ENCODE measurements at regions not wholly inside any gene's neighbourhood (a gene's known extent, or its start where the extent isn't known, plus 50 kb on each side); places are given as distances from the start of the nearest gene placed in this dataset.

DNA sequence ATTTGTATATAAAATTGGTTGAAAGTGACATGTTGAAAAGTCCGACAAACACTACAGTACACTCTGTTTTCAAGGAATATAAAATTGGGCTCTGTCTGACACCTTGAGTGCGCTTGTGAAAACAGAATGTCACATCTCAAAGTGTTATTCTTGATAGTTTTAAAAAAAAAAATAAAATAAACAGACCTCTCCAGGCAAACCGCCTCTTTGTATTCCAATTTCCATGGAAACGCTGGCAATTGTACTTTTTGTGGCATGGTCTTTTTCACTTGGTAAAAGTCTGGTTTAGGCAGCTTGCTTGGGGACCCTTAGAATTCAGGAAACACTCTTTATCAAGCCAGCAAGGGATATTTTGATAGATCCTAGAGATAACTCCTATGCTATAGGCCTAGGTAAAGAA is 302.5 kb downstream of the RAB28 start:
- DNase-seq (no peak), ATAC-seq (no peak)

DNA sequence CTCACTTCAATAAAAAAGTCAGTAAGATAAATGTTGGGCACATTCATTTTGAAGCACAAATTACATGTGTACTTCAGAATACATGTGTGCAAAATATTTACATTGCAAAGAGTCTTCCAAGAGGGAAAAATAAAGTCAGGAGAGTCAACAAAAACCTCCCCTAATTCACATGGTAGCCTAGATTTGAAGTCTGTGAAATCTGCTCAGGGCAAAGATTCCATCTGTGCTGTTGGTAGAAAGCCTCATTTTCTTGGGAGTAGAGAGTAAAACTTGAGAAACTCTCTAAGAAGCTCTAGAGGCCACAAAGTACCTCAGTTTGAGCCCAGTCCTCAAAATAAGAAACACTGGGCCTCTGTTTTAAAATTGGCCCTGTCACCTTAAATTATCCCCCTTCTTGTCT is 303.4 kb downstream of the RAB28 start:
- DNase-seq (no peak), ATAC-seq (no peak)

DNA sequence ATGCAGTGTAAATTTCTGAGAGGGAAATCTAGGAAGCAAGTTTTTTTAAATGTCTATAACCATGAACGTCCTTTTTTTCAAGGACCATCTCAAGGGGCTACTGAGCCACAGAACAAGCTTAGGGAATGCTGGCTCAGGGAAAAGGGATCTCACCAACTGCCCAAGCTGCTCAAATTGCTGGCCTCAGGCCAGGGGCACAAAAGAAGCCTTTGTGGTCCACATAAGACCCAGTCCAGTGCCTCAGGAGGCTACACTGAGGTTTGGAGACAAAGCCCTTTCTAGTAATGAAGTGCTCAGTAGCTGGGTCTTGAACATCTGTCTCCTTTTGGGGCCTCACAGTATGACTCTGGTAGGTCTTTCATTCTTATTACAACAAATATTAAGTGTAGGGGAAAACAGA is 305.5 kb downstream of the RAB28 start:
- no peak for ATAC-seq
- no peak for DNase-seq

DNA sequence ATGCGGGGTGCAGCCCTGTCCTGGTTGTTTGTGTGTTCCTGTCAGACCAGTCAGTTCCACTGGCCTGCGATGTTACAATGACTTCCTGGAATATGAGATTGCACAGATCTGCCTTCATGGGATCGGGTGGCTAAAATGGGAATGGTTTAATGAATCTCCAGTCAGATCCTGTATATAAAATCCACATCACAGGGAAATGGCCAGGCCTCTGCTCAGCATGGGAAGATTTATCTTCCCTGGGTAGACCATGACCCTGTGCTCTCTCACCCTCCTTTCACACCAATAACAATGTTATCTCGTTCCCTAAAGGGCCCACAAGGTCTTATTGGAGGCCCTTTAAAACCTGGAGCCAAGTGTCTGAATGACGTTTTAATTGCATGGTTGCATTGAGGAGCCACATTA is 307.4 kb downstream of the RAB28 start:
- DNase-seq: no peak
- ATAC-seq: no peak

DNA sequence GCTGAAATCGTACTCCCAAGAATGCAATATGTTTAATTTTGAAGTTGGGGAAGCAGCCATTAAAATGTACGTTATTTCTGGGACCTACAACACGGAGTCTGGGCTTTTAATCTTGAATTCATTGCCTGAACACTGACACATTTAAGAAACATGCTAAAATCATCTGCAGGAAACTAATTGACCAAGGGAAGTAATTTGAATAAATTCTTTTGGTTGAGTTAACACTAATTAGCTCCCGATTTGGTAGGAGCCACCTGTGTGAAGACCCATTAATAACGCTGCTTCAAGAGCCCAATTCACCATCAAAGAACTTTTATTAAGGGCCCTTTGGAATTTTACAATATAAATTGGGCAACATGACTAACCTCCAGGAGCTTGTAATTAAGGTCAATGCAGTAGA is 309.2 kb downstream of the RAB28 start:
- DNase-seq: no peak
- ATAC-seq: no peak

DNA sequence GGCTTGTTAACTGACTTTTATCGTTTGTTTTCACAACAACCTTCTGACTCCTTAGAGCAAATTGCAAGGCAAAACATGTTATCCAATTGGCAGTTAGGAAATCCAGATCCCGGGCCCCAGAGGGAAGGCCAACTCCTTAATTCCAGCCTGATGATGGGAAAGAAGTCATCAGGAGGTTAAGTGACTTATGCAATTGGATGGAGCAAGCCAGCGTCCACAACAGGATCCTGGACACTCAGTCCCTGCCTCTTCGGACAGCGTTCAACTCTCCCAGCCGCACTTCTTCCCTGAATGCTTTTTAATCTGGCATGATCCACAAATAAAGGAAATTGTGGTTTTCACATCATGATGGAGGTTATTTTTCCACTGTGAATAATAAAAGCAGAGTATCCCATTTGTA is 310.1 kb downstream of the RAB28 start:
- DNase-seq: no peak

DNA sequence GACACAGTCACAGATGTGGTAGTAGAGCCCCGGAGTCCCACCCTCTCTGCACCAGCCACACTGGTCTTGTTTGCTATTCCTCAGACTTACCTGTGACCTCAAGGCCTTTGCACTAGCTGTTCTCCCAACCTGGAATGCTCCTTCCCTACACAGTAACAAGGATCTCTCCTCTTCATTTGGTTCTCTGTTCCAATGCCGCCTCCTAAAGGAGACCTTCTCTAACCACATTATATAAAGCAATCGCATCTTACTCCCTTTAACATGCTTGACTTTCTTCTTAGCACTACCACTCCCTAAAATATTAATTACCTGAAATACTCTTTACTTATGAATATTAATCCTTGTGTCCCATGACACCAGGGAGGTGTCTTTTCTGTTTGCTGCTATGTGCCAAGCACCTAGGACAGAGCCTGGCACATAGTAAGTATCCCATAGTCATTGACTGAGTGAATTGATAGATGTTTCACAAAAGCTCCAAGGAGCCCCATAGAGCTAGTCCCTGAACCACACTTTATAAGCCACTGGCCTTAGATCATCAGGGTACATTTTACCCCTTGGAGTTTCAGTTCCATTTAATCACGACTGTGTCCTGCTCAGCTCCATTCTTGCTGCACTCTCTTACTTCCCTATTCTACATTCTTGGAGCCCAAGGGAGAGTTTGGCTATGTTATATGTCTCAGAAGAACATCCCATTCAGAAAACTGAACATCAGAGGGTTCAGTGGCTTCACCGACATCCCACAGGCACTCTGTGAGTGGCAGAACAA is 312.7 kb downstream of the RAB28 start:
- ATAC-seq: no peak
- no peak for DNase-seq

More for the DNA sequence above, 310.1 kb downstream of the RAB28 start:
- no peak for ATAC-seq

DNA sequence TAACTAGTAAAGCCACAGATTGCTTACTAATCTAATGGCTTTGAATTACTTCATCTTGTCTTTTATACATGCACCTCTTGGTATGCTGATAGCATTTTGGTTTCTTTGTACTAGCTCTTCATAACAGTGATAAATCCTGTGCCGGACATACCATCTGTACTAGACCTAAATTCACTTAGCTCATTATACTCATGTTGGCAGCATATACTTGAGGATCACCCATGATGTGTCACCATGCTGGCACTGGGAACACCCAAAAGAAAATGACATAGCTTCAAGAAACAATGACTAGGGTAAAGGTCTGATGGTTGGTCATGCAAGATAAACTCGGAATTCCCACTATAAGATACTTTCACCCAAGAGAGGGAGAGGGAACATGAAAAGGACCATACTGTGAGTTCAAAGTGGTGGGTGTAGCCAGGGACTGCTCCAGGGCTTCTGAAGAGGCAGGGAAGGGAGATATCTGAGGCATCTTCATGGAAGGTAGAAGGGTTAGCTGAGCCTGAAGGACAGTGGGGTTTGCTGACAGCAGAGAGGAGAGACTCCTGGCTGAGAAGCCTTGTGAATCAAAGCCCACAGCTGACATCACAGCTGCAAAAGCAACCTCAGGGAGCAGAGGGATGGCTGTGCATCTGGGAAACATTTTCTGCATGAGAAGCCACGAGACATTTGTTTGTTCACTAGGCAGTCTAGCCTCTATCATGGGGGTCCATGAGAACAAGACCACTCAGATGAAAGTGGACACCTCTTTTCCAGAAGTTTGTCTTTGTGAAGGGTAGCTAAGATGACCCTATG is 314.2 kb downstream of the RAB28 start:
- ATAC-seq: no peak
- DNase-seq: no peak

DNA sequence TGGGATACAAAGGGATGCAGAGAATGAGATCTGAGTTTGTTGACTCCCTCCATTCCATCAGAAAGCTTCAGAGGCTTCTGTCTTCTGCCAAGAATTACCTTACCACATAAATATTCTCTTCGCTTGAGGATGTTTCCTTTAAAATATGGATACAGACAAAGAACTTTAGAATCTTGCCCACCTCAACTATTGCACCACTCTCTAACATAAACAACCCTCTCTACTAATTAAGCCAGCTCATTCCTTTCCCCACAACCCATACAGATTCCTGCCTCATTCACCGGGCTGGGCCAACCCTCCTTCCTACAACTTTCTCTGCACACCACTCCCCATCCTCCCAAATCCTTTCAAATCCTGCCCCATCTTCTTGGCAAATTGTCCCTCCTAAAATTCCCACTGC is 315.8 kb downstream of the RAB28 start:
- DNase-seq (no peak), ATAC-seq (no peak)

DNA sequence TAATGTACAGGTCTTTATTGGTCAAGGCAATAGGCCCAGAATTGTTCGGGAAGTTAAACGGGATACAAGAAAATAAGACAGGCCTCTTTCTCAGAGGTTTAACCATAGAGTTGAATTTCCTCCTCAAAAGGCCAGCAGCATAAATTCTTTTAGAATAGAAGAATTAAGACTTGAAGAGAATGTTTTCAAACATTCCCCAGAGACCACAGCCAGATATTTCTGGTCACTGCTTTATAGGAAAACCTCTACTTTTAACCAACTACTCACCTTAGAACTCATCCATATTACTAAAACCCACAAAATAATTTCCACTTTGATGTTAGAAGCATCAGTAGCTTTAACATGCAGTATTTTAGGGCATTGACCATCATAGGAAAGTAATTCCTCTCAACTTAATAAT is 317.9 kb downstream of the RAB28 start:
- ATAC-seq: no peak

DNA sequence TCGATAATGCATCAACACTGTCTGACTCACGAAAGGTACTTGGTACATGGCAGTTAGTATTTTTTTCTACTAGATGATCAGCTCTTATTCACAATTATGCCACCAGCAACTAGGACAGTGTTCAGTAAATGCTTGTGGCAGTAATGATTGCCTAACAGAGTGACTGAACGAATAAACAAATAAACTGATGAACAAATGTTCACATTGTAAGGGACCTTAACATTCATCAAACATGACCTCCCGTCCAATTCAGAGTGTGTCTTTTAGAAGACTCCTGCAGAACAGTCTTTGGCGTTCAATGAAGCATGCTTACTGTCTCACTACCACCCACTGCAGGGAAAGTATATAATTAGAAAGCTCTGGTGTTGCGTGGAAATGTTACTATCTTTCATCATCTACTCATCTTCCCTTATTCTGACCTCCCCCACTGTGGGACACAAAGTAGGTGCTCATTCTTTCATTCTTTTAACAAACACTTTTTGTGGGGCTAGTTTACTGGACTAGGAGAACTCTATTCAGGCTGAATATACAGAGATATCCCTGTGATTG is 319.3 kb downstream of the RAB28 start:
- no peak for ATAC-seq
- DNase-seq: no peak

More for the DNA sequence above, 317.9 kb downstream of the RAB28 start:
- DNase-seq: no peak

DNA sequence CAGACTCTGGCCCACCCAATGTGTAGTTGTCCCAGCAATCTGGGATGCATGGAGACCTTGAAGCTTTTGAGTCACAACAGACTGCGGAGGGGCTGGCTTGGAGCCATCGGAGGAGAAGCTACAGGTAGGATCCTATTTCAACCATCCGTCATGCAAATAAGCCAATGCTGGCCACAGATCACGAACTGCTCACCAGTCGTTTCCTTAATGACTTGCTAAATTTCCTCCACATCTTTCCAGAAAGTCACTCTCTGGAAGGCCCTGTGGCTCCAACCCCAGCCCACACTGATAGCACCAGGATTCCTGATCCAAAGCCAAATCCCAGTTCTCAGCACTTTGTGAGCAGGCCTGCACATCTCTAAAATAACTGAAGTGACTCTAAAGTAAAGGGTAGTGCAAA is 321.3 kb downstream of the RAB28 start:
- no peak for DNase-seq
- ATAC-seq: no peak

DNA sequence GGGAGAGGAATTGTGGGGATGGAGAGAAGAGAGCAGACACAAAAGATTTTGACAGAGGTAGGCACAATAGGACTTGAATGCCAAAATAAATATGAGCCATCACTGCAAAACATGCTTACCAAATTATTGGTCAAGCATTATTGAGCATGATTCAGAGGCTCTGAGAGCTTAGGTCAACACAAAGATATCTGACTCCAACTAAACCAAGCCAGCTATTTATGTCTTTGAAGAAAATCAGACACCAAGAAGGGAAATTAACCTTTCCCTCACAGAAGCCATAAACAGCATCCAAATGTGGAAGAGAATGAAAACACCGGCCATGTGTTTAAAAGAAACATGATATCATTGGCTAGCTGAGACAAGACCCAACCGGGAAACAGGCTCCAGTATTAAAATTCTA is 323.2 kb downstream of the RAB28 start:
- DNase-seq (no peak), ATAC-seq (no peak)

DNA sequence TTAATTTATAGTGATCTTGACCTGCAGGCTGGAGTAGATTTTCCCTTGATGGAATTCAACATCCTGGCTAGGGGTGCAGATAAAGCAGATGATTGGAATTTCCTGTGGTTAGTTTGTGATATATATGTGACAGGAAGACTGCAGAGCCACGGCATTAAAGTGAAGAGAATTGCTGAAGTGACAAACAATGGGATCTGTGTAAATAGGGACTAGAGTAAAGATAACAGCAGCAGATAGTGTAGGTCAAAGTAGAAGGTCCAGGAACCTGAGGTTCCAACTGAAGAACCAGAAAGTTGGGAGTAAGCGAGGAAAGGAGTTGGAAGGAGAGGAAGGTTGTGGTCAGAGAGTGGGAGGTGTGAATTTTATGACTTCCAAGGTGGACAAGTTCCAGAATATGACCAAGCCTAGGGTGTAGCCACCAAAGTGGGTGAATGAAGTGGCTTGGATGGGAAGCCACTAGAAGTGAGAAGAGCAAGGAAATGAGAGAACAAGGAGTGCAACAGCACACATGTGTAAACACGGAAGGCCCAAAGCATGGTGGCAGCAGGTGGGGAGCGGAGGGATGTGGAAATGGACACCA is 325.0 kb downstream of the RAB28 start:
- ATAC-seq (no peak), DNase-seq (no peak)

DNA sequence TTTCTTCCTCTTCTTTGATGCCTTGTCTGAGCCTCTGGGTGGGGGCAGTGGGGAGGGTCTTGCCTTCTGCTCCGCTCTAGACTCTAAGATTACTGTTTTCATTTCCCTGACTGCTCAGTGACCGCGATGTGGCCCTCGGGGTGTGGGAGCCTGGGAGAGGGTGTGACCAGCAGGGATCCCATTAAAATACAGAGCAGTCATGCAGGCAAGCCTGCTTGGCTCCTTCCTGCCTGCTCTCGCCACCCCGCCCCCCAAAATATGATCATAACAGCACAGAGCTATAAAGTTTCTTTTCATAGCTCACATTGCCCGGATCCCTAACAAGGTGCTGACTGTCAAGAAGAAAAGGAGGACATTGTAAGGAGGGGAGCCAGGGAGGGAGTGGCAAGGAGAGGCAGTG is 332.9 kb downstream of the RAB28 start:
- no peak for ATAC-seq
- DNase-seq: no peak

DNA sequence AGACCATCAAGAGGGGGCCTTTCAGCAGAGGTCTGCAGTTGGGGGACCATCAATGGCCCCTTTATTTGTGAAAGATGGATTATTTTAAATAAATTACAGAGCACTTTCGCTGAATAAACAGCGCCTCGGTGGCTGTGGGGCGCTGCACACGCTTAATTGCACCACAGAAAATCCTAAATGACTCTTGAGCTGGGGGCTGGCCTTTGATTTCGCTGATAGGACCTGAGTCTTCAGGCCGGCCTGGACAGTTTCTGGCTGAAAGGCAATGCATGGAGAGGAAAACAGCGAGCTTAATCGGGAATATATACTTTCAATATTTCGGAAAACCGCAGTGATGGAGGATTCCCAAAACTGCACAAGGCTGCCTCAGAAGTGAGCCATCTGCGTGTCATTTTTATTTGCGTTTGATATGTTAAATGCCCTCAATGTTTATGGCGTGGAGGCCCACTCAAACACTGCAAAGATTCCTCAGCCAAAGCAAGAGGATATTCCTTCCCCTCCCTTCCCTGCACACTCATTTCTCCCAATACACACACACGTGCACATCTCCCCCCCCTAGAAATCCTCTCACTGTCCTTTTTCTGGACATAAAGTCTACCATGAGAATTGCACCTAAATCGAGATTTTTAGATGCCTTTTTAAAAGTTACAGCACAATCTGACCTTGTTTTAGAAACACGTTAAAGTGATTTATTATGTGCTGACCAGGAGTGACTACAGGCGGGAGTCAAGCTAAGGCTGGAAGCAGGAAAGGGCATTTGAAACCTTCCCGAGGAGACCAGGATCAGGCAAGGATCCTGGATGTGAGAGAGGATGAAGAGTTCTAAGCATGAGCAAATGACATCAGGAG is 340.7 kb downstream of the RAB28 start:
- ATAC-seq: no peak
- no peak for DNase-seq

DNA sequence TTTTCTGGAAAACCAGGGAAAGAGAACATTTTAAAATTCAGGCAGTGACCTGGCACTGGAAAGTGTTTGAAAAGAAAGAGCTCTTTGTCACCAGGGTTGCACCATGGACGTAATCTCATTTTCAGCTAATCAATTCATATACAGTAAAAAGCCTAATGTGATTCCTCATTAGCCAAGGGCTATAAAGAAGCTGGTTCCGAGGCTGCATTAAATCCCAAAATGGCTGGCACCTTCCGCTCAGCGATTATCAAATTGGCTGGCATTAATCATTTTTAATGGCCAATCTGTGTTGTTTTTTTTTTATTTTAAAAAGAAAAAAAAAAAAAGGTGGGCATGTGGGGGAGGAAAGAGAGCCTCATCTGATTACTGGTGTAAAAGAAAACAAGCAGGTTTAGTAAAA is 341.4 kb downstream of the RAB28 start:
- ATAC-seq: no peak

DNA sequence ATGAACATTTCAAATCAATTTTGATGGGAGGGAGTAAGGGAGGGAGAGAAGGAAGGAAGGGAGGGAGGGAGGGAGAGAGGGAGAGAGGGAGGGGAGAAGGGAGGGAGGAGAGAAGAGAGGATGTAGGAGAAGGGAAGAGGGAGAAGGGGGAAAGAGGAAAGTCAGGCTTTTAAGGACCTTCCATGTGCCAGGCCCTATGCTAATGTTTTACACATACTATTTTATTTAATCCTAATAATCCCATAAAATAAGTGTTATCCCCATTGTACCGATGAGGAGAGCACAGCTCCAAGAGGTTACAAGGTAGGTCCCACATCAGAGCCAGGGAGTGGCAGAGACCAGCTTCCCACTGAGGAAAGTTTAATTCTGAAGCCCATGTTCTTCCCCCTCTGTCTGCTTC is 341.9 kb downstream of the RAB28 start:
- DNase-seq (no peak), ATAC-seq (no peak)

More for the DNA sequence above, 341.4 kb downstream of the RAB28 start:
- DNase-seq: no peak

DNA sequence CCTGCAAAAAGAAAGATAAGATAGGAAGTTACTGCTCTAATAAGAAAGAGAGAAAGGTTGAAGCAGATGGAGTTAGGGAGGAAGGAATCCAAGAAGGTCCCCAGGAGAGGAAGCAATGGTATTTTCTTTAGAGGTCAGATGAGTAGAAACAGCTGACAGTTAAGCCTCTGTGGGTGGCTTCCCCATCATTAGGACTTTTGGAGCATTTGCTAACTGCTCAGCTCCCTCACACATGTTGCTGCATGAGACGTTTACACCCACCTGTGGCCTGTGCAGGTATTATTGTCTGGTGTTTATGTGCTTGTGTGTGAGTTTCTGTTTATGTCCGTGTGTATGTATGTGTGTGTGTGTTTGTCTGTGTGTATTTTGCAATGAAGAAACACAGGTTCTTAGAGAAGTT is 346.8 kb downstream of the RAB28 start:
- DNase-seq (no peak), ATAC-seq (no peak)

DNA sequence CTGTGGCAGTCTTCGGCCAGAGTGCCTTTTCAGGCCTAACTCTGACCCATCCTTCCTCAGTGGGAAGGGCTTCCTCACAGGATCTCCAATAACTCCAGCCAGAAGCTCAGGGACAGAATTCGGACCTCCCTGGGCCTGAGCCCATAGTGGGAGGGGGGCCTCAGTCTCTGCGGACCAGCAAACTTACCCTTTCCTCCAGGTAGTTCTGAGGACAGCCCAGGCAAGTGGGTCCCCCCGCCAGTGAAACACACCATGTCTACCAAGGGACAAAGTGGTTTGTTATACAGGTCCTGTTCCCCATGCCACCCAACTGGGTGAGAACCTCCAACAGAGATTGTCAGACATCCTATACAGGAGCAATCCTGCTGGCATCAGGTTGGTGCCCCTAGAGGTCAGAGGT is 350.4 kb downstream of the RAB28 start:
- ATAC-seq (no peak), DNase-seq (no peak)

DNA sequence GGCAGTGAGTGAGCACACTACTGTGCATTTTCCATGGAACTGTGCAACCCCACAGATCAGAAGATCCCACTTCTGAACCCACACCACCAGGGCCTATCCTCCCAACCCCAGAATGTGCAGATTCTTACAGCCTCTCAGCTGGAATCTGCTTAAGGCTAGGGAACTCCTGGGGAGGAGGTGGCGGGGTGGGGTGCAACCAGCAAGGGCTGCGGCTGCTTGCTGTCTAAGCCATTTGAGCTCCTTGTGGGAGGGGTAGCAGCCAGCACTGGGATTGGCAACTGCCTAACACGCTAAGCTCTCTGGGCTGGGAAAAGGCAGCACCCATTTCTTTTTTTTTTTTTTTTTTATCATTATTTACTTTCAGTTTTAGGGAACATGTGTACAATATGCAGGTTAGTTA is 353.3 kb downstream of the RAB28 start:
- no peak for DNase-seq
- no peak for ATAC-seq

DNA sequence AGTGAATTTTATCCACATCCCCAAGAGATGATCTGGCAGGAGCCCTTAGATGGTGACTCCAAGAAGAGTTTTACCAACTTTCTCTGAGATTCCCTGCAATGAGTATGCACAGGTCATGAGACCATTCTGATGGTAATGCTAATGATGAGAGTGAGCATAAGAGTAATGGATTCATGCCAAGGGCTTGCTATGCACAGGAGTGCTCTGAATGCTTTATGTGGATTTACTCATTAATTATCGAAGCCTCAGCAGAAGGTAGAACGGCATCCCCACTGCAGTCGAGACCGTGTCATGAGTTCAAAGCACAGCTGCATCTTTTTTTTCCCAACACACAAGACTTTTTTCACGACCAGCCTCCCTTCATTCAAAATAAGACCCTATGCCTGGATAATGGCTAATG is 355.0 kb downstream of the RAB28 start:
- no peak for ATAC-seq
- DNase-seq: no peak

Measured in stimulated activated naive CD8-positive, alpha-beta T cell treated with anti-CD3 and anti-CD28 coated beads, Interleukin-15, Interleukin-2, amounts not matched to agents 100 U/mL and 50 U/mL, for 24 hours (primary cell).